Spinal cord (tissue), 9 donors: ENCODE measurements at regions not wholly inside any gene's neighbourhood (a gene's known extent, or its start where the extent isn't known, plus 50 kb on each side); places are given as distances from the start of the nearest gene placed in this dataset.
A peak's percentile ranks its signal among the peaks of the same experiment; 100 is the strongest.

Experiments used
- DNase-seq, 6 donors: peaks; one replicate each; pipeline versions ENCODE4 v3.0.0 to v3.0.0-alpha.2; 2013 to 2015; ENCODE audit warnings: low spot score in 6 of 6, low read depth in 4 of 6
- H3K27ac ChIP-seq: one replicate; pipeline ENCODE4 v1.5.1; 2013; ENCODE audit warnings: low read depth, low read length, control low read depth
- H3K27me3 ChIP-seq: one replicate; pipeline ENCODE4 v1.6.1; 2013; ENCODE audit warnings: low read length; ENCODE audit not compliant: control insufficient read depth, insufficient read depth
- H3K36me3 ChIP-seq: one replicate; pipeline ENCODE4 v1.6.1; 2013; ENCODE audit warnings: low read length; ENCODE audit not compliant: control insufficient read depth, insufficient read depth
- H3K4me1 ChIP-seq: one replicate; pipeline ENCODE4 v1.6.1; 2013; ENCODE audit warnings: low read length; ENCODE audit not compliant: control insufficient read depth, insufficient read depth
- H3K4me3 ChIP-seq: one replicate; pipeline ENCODE4 v1.5.1; 2013; ENCODE audit warnings: low read depth, low read length, control low read depth
- H3K9me3 ChIP-seq: one replicate; pipeline ENCODE4 v1.6.1; 2013; ENCODE audit warnings: low read length; ENCODE audit not compliant: control insufficient read depth, insufficient read depth
- WGBS: methylation state at CpG from one replicate; pipeline ENCODE4 v1.1.5; 2013; ENCODE audit warnings: missing lambda C conversion rate; ENCODE audit not compliant: insufficient coverage; 5-methylcytosine and 5-hydroxymethylcytosine counted together
- donor health status: healthy.

DNA sequence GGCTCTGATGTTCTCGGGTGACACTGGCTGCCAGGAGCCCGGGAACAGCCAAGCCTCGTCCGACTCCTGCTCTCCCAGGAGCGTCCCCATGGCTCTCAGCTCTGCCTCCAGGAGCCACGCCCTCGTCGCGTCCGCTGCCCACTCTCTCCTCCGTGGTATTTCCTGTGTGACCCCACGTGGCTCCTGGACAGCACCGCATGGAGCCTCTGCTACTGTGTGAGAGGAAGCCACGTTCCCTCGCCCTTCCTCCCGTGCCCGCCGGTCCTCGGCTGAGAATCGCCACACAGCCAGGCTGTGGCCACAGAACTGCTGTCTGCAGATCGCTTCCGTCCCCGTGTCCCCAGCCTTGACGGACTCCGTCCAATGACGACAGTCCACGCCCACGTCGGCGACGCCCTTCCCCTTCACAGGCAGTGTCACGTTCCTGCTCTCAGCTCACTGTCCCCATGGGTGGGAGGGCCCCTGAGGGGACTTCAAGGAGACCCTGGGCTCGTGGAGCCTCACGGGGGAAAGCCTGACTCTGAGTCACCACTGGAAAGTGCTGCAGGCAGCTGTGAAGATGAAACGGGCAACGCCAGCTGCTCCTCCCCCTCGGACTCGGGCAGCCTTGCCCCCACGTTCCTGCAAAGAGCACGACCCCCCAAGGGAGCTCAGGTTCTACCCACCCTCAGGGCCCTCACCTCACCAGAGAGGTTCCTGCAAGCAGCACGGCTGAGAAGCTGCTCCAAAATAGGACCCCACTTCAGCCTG lies 458.5 kb downstream of the BRD1 start:
- no peaks in the 10 kb centered on the region for H3K9me3 ChIP-seq
- 73% methylated on average over 40 of the region's 41 CpGs for WGBS
- no peak for DNase-seq
- no peak overlapping the region for H3K27ac ChIP-seq
- H3K36me3 ChIP-seq: no peaks in the 10 kb centered on the region
- no peak overlapping the region for H3K4me3 ChIP-seq
- H3K27me3 ChIP-seq: peaks cover 8% of the 10 kb centered on the region
- peaks cover 43% of the 10 kb centered on the region for H3K4me1 ChIP-seq

DNA sequence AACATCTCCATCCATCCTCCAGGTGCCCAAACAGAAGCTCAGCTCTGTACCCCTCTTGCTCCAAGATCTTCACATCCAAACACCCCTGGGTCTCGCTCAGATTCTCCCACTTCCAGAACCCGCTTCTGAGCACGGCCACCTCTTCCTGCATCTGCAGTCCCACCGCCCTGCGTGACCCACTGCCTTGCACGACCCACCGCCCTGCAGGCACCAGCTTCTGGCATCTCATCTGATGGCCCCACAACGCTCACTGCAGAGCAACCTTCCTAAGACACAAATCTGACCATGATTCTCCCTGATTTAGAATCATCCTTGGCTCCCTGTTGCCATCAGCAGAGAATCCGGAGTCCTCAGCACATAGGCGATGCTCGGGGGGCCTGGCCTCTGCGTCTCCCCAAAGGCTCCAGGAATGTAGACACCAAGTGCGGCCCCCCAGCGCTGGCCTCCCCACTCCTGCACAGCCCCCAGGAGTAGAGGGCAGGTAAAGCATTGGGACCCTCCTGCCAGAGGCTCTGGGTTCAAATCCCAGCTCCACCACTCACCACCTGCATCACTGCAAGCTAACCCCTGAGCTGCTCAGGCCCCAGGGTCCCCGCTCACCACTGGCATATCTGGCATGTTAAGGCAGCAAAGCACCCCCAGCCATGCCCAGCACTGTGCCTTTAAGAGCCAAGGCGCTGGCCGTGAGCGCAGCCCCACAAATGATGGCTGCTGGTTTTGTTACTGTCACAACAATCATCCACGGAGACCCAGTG lies 459.3 kb downstream of the BRD1 start:
- peaks cover 8% of the 10 kb centered on the region for H3K27me3 ChIP-seq
- H3K27ac ChIP-seq: no peak overlapping the region

DNA sequence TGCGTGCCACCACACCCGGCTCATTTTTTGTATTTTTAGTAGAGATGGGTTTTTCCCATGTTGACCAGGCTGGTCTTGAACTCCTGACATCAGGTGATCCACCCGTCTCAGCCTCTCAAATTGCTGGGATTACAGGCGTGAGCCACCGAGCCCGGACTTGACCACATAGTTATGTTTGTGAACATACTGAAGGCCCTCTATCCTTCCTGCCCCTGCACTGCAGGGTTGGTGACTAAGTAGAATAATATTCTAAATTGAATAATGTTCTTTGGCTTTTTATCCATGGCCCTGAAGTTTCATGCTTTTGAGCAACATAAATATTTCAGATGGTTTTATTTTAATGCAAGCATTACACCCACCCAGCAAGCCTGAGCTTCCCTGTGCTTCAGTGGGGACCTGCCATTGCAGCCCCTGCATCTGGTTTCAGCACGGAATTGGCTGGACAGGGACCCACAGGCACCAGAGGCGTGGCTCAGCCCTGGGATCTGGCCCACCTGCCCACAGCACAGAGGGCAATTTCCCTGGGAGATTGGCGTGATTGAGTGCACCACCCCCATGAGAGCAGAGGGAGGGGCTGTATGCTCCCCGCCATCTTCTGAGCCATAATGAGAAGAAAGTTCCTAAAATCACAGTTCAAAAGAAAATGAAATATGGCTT lies 460.5 kb downstream of the BRD1 start:
- DNase-seq: no peak
- H3K27ac ChIP-seq: no peak overlapping the region
- 78% methylated on average over 5 of the region's 10 CpGs for WGBS
- no peaks in the 10 kb centered on the region for H3K36me3 ChIP-seq
- H3K4me1 ChIP-seq: peaks cover 42% of the 10 kb centered on the region
- no peak overlapping the region for H3K4me3 ChIP-seq
- H3K9me3 ChIP-seq: peaks cover 1% of the 10 kb centered on the region
- H3K27me3 ChIP-seq: peaks cover 8% of the 10 kb centered on the region

More for the DNA sequence above, 459.3 kb downstream of the BRD1 start:
- Histone ChIP-seq H3K4me3 (no peak overlapping the region), H3K36me3 (no peaks in the 10 kb centered on the region), H3K4me1 (peaks cover 43% of the 10 kb centered on the region), H3K9me3 (peaks cover 1% of the 10 kb centered on the region)
- 92% methylated on average over 19 of the region's 19 CpGs for WGBS
- no peak for DNase-seq

DNA sequence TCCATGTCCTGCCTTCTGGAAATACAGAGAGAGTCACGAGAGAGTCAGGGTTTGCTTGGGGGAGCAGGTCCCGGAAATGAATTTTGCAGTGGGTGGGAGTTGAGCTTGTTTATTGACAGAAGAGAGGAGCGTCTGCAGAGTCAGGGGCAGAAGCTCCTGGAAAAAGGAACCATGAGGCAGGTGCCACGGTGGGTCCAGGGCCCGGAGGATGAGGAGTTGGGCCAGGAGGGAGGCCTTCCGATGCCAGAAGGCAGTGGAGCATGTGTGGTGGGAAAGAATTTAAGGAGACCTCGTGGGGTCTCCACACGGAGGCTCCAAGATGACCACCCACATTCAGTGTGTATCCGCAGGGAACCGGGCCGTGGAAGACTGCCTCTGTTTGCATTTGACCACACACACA lies 461.2 kb downstream of the BRD1 start:
- no peaks in the 10 kb centered on the region for H3K36me3 ChIP-seq
- peaks cover 35% of the 10 kb centered on the region for H3K4me1 ChIP-seq
- H3K27ac ChIP-seq: no peak overlapping the region
- 86% methylated on average over 5 of the region's 11 CpGs for WGBS
- H3K9me3 ChIP-seq: peaks cover 1% of the 10 kb centered on the region
- peaks cover 8% of the 10 kb centered on the region for H3K27me3 ChIP-seq
- no peak overlapping the region for H3K4me3 ChIP-seq
- no peak for DNase-seq

DNA sequence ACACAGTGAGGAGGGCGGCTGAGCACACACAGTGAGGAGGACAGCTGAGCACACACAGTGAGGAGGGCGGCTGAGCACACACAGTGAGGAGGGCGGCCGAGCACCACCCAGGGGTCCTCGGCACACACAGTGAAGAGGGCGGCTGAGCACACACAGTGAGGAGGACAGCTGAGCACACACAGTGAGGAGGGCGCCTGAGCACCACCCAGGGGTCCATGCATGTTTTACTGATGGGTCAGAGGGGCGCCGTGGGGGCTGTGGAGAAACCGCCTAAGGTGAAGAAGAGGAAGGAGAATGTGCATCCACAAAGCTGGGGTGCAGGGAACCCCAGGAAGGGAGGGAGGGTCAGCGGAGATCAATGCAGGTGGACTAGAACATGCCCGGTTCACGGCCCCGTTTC lies 461.8 kb downstream of the BRD1 start:
- H3K36me3 ChIP-seq: no peaks in the 10 kb centered on the region
- H3K27me3 ChIP-seq: peaks cover 8% of the 10 kb centered on the region
- no peak for DNase-seq
- no peak overlapping the region for H3K4me3 ChIP-seq
- WGBS: 75% methylated on average over 12 of the region's 14 CpGs
- H3K27ac ChIP-seq: no peak overlapping the region
- peaks cover 1% of the 10 kb centered on the region for H3K9me3 ChIP-seq
- H3K4me1 ChIP-seq: peaks cover 29% of the 10 kb centered on the region

DNA sequence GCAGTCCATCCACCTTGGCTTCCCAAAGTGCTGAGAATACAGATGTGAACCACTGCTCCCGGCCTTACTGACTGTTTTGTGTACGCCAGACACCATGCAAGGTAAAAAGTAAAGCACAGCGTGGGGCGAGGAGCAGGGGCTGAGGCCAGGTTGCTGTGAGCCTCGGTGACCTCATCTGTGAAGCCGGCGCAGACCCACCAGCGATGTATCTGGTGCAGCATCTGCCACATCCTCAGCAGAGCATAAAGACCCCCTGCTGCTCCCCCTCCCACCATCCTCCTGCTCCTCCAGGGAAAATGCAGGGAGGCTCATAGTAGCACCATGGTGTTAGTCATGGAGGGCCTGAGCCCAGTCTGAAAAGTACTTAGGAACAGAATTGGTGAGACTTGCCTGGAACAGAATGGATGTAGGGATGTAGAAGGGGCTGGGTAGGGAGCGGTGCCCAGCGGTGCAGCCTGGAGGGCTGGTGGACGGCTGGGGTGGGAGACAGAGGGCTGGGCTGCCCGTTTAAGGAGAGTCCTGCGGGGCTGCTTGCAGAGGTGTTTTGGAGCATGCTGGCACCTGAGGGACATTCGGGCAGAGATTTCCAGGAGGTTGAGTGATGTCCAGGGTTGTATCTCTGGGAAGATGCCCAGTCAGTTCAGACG lies 462.4 kb downstream of the BRD1 start:
- Histone ChIP-seq H3K27me3 (peaks cover 8% of the 10 kb centered on the region), H3K4me3 (no peak overlapping the region), H3K27ac (no peak overlapping the region), H3K36me3 (no peaks in the 10 kb centered on the region), H3K4me1 (peaks cover 24% of the 10 kb centered on the region), H3K9me3 (peaks cover 1% of the 10 kb centered on the region)
- 85% methylated on average over 13 of the region's 15 CpGs for WGBS
- DNase-seq: no peak

DNA sequence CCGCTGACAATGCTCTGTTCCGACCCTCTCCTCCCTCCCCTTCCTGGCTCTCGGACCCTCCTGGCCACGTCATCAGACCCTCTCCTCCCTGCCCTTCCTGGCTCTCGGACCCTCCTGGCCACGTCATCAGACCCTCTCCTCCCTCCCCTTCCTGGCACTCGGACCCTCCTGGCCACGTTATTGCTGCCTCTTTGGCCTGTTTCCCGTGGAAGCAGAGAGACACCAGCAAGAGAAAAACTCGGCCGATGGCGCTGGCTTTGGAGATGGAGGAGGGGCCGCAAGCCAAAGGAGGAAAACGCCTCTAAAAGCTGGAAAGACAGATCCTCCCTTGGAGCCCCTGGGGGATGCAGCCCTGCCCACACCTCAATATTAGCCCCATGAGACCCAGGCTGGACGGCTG lies 463.3 kb downstream of the BRD1 start:
- no peak for DNase-seq
- peaks cover 5% of the 10 kb centered on the region for H3K27me3 ChIP-seq
- H3K36me3 ChIP-seq: no peaks in the 10 kb centered on the region
- peaks cover 15% of the 10 kb centered on the region for H3K4me1 ChIP-seq
- peaks cover 1% of the 10 kb centered on the region for H3K9me3 ChIP-seq
- no peak overlapping the region for H3K27ac ChIP-seq
- no peak overlapping the region for H3K4me3 ChIP-seq
- WGBS: 93% methylated on average over 8 of the region's 15 CpGs

DNA sequence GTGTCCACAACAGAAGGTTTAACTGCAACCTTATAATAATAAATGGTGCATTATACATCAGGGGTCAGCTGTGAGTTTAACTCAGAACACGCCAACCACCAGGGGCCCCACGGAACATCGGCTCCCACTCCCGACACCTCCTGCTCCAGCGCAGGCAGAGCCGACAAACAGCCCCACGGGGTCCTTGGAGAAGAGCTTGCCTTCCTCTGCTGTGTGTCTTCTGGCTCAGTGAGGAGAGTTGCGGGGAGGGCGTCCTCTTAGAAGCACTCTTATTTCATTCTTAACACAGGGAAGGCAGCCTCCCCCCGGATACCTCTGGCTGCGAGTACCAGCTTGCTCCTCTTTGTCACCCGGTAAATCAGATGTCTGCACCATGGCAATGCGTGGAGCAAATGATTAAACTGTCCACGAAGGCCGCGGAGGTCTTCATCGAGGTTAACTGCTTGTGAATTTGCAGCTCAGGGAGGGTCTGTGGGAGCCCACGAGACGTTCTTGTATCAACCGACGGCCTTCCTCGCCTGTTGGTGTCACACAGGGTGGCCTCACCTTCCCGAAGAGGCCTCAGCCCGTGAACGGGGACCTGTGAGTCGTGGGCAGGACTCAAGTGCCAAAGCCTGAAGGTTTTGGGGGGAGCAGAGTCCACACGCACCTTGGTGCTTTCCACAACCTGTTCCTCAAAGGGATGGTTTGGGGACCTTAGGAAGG lies 464.0 kb downstream of the BRD1 start:
- Histone ChIP-seq H3K4me1 (peaks cover 8% of the 10 kb centered on the region), H3K27ac (no peak overlapping the region), H3K4me3 (no peak overlapping the region), H3K9me3 (peaks cover 1% of the 10 kb centered on the region), H3K27me3 (peaks cover under 1% of the 10 kb centered on the region), H3K36me3 (no peaks in the 10 kb centered on the region)
- 90% methylated on average over 25 of the region's 27 CpGs for WGBS
- DNase-seq: no peak

DNA sequence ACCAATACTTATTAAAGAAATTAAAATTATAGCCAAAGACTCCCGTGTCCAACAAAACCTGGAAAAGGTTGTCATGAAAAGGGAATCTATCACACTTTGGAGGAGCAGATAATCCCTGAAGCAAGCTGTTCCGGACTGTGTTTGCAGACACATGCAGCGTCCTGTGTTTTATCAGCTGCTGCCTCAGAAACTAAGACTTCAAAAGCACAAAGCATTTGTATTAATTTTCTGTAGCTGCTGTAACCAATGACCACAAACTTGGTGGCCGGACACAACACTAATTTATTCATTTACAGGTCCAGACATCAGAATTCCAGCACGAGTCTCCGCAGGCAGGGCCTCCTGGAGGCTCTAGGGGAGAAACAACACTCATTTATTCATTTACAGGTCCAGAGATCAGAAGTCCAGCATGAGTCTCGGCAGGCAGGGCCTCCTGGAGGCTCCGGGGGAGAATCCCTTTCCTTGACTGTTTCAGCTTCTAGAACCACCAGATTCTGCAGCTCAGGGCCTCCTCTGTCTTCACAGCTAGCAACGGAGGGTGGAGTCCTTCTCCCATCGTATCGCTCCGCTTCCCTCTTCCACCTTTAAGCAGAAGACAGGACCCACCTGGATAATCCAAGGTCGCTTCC lies 465.3 kb downstream of the BRD1 start:
- Histone ChIP-seq H3K27ac (no peak overlapping the region), H3K36me3 (no peaks in the 10 kb centered on the region), H3K4me1 (peaks cover 9% of the 10 kb centered on the region), H3K9me3 (peaks cover 1% of the 10 kb centered on the region), H3K27me3 (no peaks in the 10 kb centered on the region), H3K4me3 (no peak overlapping the region)
- peak in 1 of 6 donors; percentile 43 for DNase-seq
- 70% methylated on average over 8 of the region's 13 CpGs for WGBS
